Tibial artery (tissue), 4 donors: ENCODE measurements at regions not wholly inside any gene's neighbourhood (a gene's known extent, or its start where the extent isn't known, plus 50 kb on each side); places are given as distances from the start of the nearest gene placed in this dataset.

Source experiments
- DNase-seq, 2 donors: peaks; one replicate each; pipeline ENCODE4 v3.0.0-alpha.2; 2019
- H3K27ac ChIP-seq, 2 donors: fragments of 200-600 bp; sonication (generic) in 1 of 2; 1 replicate in 1 of 2; 2 replicates in 1 of 2; pipeline ENCODE4 v1.5.1; 2018 to 2019; ENCODE audit warnings: mild to moderate bottlenecking in 1 of 2
- H3K27me3 ChIP-seq, 2 donors: fragments of 200-600 bp; sonication (generic) in 1 of 2; one replicate each; pipeline versions ENCODE4 v1.5.1 to v1.6.0; 2016 to 2019
- H3K36me3 ChIP-seq, 3 donors: fragments of 200-600 bp; sonication (generic) in 2 of 3; one replicate each; pipeline ENCODE4 v1.5.1; 2016 to 2019; ENCODE audit warnings: mild to moderate bottlenecking in 2 of 3
- H3K4me1 ChIP-seq, 4 donors: fragments of 200-600 bp; sonication (generic) in 2 of 4; 1 replicate in 3 of 4; 2 replicates in 1 of 4; pipeline ENCODE4 v1.5.1; 2016 to 2019
- H3K4me3 ChIP-seq, 2 donors: fragments of 200-600 bp; sonication (generic) in 1 of 2; 1 replicate in 1 of 2; 2 replicates in 1 of 2; pipeline ENCODE4 v1.5.1; 2018 to 2019; ENCODE audit warnings: mild to moderate bottlenecking in 2 of 2
- H3K9me3 ChIP-seq, 3 donors: fragments of 200-600 bp; sonication (generic) in 1 of 3; one replicate each; pipeline ENCODE4 v1.5.1; 2016 to 2019
- CTCF ChIP-seq, 2 experiments: fragments of 200-600 bp in 1 of 2; fragments of 450-650 bp in 1 of 2; IDR thresholded peaks; one replicate each; pipeline ENCODE4 v1.5.1; 2017 to 2019; ENCODE audit warnings: antibody characterized with exemption in 2 of 2, mild to moderate bottlenecking in 1 of 2, moderate library complexity in 1 of 2
- intact Hi-C: fragments of 100-400 bp; cut with DNase I; formaldehyde crosslinking; loops from one replicate; pipeline ENCODE4 v1.15.0; 2023; ENCODE audit warnings: low total_unique reads

GRCh38 chr6:146943664-146944063 lies 260.6 kb upstream of the STXBP5 start:
- H3K27me3 ChIP-seq, result no peaks in the 10 kb centered on the region
- TF ChIP-seq CTCF (IDR thresholded peaks at IDR 0.05), result no peak
- H3K9me3 ChIP-seq, result peaks cover 0 to 9% (median 4%) of the 10 kb centered on the region in 3 donors
- DNase-seq, result no peak
- H3K4me3 ChIP-seq, result no peak overlapping the region
- H3K27ac ChIP-seq, result no peak overlapping the region
- intact Hi-C loops, result no loop called here
- no peaks in the 10 kb centered on the region for H3K36me3 ChIP-seq
- no peaks in the 10 kb centered on the region for H3K4me1 ChIP-seq

GRCh38 chr6:146944077-146944476 lies 260.1 kb upstream of the STXBP5 start:
- TF ChIP-seq CTCF (IDR thresholded peaks at IDR 0.05), result no peak
- no peaks in the 10 kb centered on the region for H3K27me3 ChIP-seq
- intact Hi-C loops, result no loop called here

GRCh38 chr6:146944809-146945208 lies 259.4 kb upstream of the STXBP5 start:
- intact Hi-C loops, result no loop called here
- Histone ChIP-seq H3K9me3 (peaks cover 0 to 9% (median 4%) of the 10 kb centered on the region in 3 donors), H3K27ac (no peak overlapping the region), H3K4me3 (no peak overlapping the region), H3K4me1 (no peaks in the 10 kb centered on the region), H3K27me3 (no peaks in the 10 kb centered on the region), H3K36me3 (no peaks in the 10 kb centered on the region)
- no peak for DNase-seq
- no peak for TF ChIP-seq CTCF (IDR thresholded peaks at IDR 0.05)

More at GRCh38 chr6:146944077-146944476, 260.1 kb upstream of the STXBP5 start:
- no peak overlapping the region for H3K27ac ChIP-seq
- no peaks in the 10 kb centered on the region for H3K36me3 ChIP-seq
- no peaks in the 10 kb centered on the region for H3K4me1 ChIP-seq
- H3K9me3 ChIP-seq, result peaks cover 0 to 9% (median 4%) of the 10 kb centered on the region in 3 donors
- H3K4me3 ChIP-seq, result no peak overlapping the region
- DNase-seq, result no peak

- no peaks in the 10 kb centered on the region for H3K27me3 ChIP-seq
- no peak for DNase-seq
- H3K36me3 ChIP-seq, result no peaks in the 10 kb centered on the region
- TF ChIP-seq CTCF (IDR thresholded peaks at IDR 0.05), result no peak
- H3K9me3 ChIP-seq, result peaks cover 0 to 9% (median 4%) of the 10 kb centered on the region in 3 donors
- H3K27ac ChIP-seq, result no peak overlapping the region
- H3K4me3 ChIP-seq, result no peak overlapping the region
- intact Hi-C loops, result no loop called here
- H3K4me1 ChIP-seq, result no peaks in the 10 kb centered on the region
Measured at GRCh38 chr6:146946559-146946958, 257.7 kb upstream of the STXBP5 start.

- Histone ChIP-seq H3K27ac (no peak overlapping the region), H3K4me3 (no peak overlapping the region), H3K9me3 (no peaks in the 10 kb centered on the region), H3K27me3 (no peaks in the 10 kb centered on the region), H3K36me3 (no peaks in the 10 kb centered on the region), H3K4me1 (no peaks in the 10 kb centered on the region)
- intact Hi-C loops, result no loop called here
- DNase-seq, result no peak
- no peak for TF ChIP-seq CTCF (IDR thresholded peaks at IDR 0.05)
Measured at GRCh38 chr6:146948790-146949342, 255.4 kb upstream of the STXBP5 start.

GRCh38 chr6:146949425-146949824 lies 254.8 kb upstream of the STXBP5 start:
- Histone ChIP-seq H3K36me3 (no peaks in the 10 kb centered on the region), H3K27me3 (no peaks in the 10 kb centered on the region), H3K4me1 (no peaks in the 10 kb centered on the region), H3K4me3 (no peak overlapping the region), H3K27ac (no peak overlapping the region), H3K9me3 (no peaks in the 10 kb centered on the region)
- TF ChIP-seq CTCF (IDR thresholded peaks at IDR 0.05), result no peak
- no peak for DNase-seq
- intact Hi-C loops, result no loop called here
